ENCODE measurements at regions not wholly inside any gene's neighbourhood (a gene's known extent, or its start where the extent isn't known, plus 50 kb on each side); places are given as distances from the start of the nearest gene placed in this dataset.
"Not testable (repeated sequence)": the region's sequence is repeated elsewhere in the genome, so short reads cannot be mapped to it uniquely, and the experiment has no call there.

DNA sequence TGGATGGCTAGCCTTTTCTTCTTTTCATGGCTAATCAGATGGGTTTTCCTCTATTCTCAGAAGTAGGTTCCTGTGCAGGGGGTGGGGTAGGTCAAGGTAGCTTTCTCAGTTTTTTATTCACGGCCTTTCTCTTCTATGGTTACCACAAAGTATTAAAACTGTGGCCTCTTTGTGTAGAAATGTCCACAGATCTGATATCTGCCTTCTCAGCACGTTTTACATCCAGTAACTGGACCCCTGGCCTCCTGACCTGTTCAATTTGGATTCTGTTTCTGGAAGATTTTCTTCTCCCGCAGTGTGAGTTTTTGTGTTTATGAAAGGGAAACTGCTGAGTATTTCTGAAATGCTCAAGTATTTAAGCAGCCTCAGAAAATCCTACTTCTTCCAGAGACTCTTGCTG lies 688.5 kb downstream of the RAPGEF2 start:
- intact Hi-C loops (cut with DNase I): no loop called here
- Histone ChIP-seq H3K36me3 (no peaks in the 10 kb centered on the region), H3K27ac (no peak overlapping the region), H3K9me3 (no peaks in the 10 kb centered on the region), H3K4me3 (replicated peaks in 1 of 3) (no peak overlapping the region), H3K4me1 (no peaks in the 10 kb centered on the region), H3K27me3 (no peaks in the 10 kb centered on the region)
- TF ChIP-seq, protein P1, sequence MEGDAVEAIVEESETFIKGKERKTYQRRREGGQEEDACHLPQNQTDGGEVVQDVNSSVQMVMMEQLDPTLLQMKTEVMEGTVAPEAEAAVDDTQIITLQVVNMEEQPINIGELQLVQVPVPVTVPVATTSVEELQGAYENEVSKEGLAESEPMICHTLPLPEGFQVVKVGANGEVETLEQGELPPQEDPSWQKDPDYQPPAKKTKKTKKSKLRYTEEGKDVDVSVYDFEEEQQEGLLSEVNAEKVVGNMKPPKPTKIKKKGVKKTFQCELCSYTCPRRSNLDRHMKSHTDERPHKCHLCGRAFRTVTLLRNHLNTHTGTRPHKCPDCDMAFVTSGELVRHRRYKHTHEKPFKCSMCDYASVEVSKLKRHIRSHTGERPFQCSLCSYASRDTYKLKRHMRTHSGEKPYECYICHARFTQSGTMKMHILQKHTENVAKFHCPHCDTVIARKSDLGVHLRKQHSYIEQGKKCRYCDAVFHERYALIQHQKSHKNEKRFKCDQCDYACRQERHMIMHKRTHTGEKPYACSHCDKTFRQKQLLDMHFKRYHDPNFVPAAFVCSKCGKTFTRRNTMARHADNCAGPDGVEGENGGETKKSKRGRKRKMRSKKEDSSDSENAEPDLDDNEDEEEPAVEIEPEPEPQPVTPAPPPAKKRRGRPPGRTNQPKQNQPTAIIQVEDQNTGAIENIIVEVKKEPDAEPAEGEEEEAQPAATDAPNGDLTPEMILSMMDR (IDR thresholded peaks at IDR 0.05): no peak
- TF ChIP-seq POLR2A (IDR thresholded peaks at IDR 0.05): no peak
- no peak for DNase-seq
- 49 to 50% methylated on average over 3 of the region's 3 CpGs for WGBS, 2 donors

DNA sequence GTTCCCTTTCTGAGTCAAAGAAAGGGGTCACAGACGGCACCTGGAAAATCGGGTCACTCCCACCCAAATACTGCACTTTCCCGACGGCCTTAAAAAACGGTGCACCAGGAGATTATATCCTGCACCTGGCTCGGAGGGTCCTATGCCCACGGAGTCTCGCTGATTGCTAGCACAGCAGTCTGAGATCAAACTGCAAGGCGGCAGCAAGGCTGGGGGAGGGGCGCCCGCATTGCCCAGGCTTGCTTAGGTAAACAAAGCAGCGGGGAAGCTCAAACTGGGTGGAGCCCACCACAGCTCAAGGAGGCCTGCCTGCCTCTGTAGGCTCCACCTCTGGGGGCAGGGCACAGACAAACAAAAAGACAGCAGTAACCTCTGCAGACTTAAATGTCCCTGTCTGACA lies 701.7 kb downstream of the RAPGEF2 start:
- H3K4me1 ChIP-seq; H3K27ac ChIP-seq; H3K9me3 ChIP-seq; DNase-seq; H3K4me3 ChIP-seq (replicated peaks in 1 of 3); H3K36me3 ChIP-seq; H3K27me3 ChIP-seq; intact Hi-C loops (cut with DNase I): not testable (repeated sequence)
- WGBS, 2 donors: 83 to 94% methylated on average over 8 to 12 of the region's 12 CpGs

DNA sequence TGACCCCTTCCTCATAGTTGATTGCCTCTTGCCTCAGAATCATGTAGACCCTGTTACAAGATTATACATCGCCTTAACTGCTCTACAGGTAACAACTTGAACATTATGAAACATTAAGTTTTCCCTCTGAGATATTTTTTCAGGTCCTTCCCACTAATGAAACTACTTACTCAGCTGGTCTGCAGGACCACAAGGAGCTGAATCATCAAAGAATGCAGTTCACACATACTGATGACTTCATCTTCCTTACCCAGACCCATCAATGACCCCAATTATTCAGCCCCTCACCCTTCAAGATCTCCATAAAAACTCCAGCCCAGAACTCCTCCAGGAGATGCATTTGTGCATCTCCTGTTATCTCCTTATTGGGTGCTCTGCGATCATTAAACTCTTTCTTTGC lies 720.9 kb downstream of the RAPGEF2 start:
- no peak overlapping the region for H3K4me3 ChIP-seq (replicated peaks in 1 of 3)
- no peaks in the 10 kb centered on the region for H3K9me3 ChIP-seq
- no peaks in the 10 kb centered on the region for H3K36me3 ChIP-seq
- no peak overlapping the region for H3K27ac ChIP-seq
- no peaks in the 10 kb centered on the region for H3K27me3 ChIP-seq
- no peak for DNase-seq
- intact Hi-C loops (cut with DNase I): no loop called here
- TF ChIP-seq, protein P1 (IDR thresholded peaks at IDR 0.05): no peak
- TF ChIP-seq POLR2A (IDR thresholded peaks at IDR 0.05): no peak
- 91 to 100% methylated on average over 2 of the region's 2 CpGs for WGBS, 2 donors
- no peaks in the 10 kb centered on the region for H3K4me1 ChIP-seq

DNA sequence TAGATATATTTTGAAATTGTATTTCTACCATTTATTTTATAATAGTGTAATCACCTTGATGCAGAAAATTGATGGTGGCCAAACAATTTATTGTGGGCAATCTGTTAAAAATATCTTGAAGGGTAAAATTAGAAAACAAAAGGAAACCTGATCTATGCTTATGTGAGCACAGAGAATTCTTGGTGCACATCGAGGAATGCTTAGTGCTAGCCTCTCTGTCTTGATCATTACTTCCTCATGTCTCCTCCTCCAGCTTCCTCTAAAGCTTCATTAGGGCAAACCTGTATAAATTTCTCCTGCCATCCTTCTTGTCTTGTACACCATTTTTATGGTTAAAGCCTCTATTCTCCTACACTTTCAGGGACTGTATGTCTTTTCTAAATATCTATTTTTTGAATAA lies 725.8 kb downstream of the RAPGEF2 start:
- TF ChIP-seq, protein P1 (IDR thresholded peaks at IDR 0.05): no peak
- intact Hi-C loops (cut with DNase I): no loop called here
- Histone ChIP-seq H3K27me3 (no peaks in the 10 kb centered on the region), H3K27ac (no peak overlapping the region), H3K4me3 (replicated peaks in 1 of 3) (no peak overlapping the region), H3K9me3 (no peaks in the 10 kb centered on the region), H3K36me3 (no peaks in the 10 kb centered on the region), H3K4me1 (no peaks in the 10 kb centered on the region)
- 47 to 56% methylated on average over 1 of the region's 1 CpG for WGBS, 2 donors
- no peak for DNase-seq

DNA sequence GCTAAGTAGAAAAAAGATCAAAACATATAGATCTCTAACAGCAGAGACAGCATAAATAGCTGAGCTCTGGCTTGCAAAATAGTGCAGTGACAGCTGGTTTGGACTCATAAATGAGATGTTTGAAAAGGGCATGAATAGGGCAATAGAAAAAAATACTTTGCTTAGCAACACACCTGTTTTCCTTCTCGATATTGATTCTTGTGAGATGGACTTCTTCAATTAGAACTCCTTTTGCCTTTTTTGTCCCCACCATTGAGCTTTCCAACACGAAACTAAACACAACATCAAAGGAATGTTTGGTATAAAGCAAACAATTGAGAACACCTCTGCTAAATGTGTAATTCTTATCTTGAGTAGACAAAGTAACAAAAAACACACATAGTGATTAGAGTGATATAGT lies 726.3 kb downstream of the RAPGEF2 start:
- Histone ChIP-seq H3K9me3 (no peaks in the 10 kb centered on the region), H3K27ac (no peak overlapping the region), H3K4me3 (replicated peaks in 1 of 3) (no peak overlapping the region), H3K27me3 (no peaks in the 10 kb centered on the region), H3K4me1 (no peaks in the 10 kb centered on the region), H3K36me3 (no peaks in the 10 kb centered on the region)
- no peak for DNase-seq
- TF ChIP-seq, protein P1 (IDR thresholded peaks at IDR 0.05): no peak
- TF ChIP-seq POLR2A (IDR thresholded peaks at IDR 0.05): no peak
- intact Hi-C loops (cut with DNase I): no loop called here
- WGBS, 2 donors: 54 to 57% methylated on average over 2 of the region's 2 CpGs

DNA sequence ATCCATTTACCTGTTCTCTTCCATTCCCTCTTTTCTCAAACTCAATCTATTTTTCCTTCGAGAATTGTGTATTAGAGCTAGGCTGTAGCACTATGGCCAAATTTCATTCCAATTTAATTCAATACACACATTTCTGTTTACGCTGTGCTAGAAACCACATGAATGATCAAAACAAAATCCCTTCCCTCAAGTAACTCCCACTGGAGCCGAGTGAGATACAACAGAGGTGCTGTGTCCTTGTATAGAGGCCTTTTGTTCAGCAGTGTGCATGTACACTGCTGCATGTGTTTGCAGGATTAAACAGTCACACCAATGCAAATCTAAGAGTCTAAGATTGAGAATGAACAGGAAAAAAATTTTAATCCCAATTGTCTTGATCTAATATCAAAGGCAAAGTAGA lies 734.2 kb downstream of the RAPGEF2 start:
- Histone ChIP-seq H3K9me3 (no peaks in the 10 kb centered on the region), H3K4me1 (no peaks in the 10 kb centered on the region), H3K4me3 (replicated peaks in 1 of 3) (no peak overlapping the region), H3K27ac (no peak overlapping the region), H3K27me3 (no peaks in the 10 kb centered on the region), H3K36me3 (no peaks in the 10 kb centered on the region)
- no peak for DNase-seq
- WGBS, 2 donors: 70 to 86% methylated on average over 3 of the region's 3 CpGs
- no peak for TF ChIP-seq POLR2A (IDR thresholded peaks at IDR 0.05)
- TF ChIP-seq, protein P1 (IDR thresholded peaks at IDR 0.05): no peak
- intact Hi-C loops (cut with DNase I): no loop called here
